ENCODE measurements at regions not wholly inside any gene's neighbourhood (a gene's known extent, or its start where the extent isn't known, plus 50 kb on each side); places are given as distances from the start of the nearest gene placed in this dataset.

- no peak for DNase-seq
Measured at GRCh38 chr3:151935446-151935845, 62.0 kb downstream of the SUCNR1 start.

DNA sequence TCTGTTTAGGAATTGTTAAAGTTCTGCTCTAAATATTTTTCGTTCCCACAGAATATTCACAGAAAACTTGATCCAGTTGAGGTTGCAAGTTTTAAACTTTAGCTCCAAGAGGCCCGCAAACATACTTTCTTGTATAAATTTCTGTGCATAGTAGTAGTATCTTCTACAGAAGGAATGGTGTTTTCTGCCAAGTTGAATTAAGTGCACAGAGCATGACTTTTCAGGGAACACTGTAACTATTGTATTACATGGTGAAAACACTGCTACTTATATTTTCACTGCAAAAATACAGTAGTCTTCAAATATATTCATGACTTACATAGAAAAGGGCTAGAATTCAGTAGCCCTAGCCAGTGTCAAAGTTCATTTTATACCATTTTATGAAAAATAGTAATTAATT lies 67.0 kb downstream of the SUCNR1 start:
- no peak for DNase-seq

- no peak for DNase-seq
Measured at GRCh38 chr3:151943539-151943938, 70.1 kb downstream of the SUCNR1 start.

- no peak for DNase-seq
Measured at GRCh38 chr3:151944356-151944755, 70.9 kb downstream of the SUCNR1 start.

DNA sequence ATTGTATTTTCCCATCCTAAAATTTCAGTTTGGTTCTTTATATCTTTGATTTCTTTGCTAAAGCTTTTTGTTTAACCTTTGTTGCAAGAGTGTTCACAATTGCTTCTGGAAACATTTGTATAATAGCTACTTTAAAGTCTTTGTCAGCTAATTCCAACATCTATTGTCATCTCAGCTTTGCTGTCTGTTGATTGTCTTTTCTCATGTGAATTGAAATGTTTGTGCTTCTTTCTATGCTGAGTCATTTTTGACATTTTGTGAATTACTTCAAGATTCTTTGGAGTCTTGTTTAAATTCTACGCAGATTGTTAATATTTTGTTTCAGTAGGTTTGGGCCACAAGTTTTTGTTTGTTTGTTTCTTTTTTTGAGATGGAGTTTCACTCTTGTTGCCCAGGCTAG lies 73.2 kb downstream of the SUCNR1 start:
- DNase-seq, result no peak

DNA sequence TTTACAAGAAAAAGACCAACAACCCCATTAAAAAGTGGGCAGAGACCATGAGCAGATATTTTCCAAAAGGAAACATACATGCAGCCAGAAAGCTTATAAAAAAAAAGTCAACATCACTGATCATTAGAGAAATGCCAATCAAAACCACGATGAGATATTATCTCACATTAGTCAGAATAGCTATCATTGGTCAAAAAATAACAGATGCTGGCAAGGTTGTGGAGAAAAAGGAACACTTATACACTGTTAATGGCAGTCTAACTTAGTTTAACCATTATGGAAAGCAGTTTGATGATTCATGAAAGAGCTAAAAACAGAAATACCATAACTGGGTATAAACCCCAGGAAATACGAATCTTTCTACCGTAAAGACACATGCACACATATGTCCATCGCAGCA lies 76.3 kb downstream of the SUCNR1 start:
- DNase-seq, result no peak

GRCh38 chr3:151955356-151955755 lies 81.9 kb downstream of the SUCNR1 start:
- DNase-seq, result no peak

DNA sequence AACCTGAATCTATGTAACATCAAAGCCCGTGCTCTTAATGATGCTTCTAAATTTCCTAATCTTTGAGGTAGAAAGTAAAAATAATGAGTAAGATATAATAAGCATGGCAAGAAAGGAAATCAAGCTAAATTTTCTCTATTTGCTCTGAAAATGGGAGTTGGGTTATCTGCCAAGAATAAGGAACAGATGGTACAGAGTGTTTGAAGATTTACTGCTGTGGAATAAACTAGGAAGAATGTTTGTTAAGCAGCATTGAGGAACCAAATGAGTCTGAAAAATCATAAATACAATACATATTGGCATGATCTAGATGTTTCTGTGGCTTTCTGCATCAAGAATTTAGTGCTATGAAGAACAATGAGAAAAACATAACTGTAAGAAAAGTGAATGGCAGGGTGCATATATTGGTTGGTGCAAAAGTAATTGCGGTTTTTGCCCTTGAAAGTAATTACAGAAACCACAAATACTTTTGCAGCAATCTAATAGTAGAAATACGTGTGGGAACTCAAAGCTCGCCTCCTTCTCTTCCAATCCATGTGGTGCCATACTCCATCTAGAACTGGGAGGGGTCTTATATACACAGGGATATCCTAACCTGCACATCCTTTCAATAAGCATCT lies 87.6 kb downstream of the SUCNR1 start:
- DNase-seq, result no peak

DNA sequence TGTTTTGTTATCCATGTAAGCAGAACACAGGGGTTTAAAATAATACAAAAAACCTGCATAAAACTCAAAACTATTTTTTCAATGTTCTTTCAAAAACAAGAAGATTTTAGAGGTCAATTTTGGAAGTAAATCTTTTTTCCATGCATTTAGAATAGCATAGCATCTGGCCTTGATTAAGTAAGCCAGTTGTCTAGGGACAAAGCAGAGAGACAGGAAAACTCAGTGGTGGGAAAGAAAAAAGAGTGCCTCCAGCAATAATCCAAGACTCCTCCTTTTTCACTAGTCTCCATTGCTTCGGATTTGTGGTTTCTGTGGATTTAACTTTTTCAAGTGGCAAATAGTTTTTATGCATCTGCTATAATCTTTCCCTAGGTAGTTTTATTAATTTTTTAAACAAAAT lies 88.9 kb downstream of the SUCNR1 start:
- DNase-seq, result no peak

- no peak for DNase-seq
Measured at GRCh38 chr3:151962912-151963311, 89.5 kb downstream of the SUCNR1 start.

- no peak for DNase-seq
Measured at GRCh38 chr3:151964743-151965142, 91.3 kb downstream of the SUCNR1 start.

- no peak for DNase-seq
Measured at GRCh38 chr3:151969026-151969642, 95.7 kb downstream of the SUCNR1 start.

GRCh38 chr3:151971814-151972579 lies 98.6 kb downstream of the SUCNR1 start:
- DNase-seq, result no peak

- DNase-seq, result no peak
Measured at GRCh38 chr3:151974067-151974466, 100.6 kb downstream of the SUCNR1 start.

GRCh38 chr3:151976211-151977050 lies 103.0 kb downstream of the SUCNR1 start:
- DNase-seq, result no peak

DNA sequence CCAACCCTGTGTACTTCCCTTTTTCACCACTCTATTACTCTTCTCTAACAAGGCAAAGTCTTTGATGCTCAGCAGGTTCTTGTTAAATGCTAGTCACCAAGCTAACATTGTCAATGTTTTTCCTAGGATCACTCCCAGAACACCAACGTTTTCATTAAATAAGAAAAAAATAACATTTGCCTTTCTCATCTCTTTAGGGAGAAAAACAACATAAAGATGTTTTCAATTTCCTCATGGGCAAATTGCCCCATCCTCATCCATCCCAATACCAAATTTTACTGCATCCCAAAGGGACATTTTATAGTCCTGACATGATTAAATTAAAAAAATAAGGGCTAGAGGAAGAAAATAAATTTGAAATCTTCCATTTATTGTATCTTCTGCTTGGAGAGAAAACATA lies 106.5 kb downstream of the SUCNR1 start:
- DNase-seq, result no peak

DNA sequence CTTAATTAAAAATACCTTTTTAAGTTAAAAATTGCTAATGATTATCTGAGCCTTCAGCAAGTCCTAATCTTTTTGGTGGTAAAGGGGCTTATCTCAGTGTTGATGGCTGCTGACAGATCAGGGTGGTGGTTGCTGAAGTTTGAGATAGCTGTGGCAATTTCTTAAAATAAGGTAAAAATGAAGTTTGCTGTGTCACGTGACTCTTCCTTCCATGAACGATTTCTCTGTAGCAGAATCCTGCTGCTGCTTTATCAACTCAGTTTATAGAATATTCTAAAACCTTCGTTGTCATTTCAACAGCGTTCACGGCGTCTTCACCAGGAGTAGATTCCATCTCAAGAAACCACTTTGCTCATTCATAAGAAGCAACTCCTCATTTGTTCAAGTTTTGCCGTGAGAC lies 110.1 kb downstream of the SUCNR1 start:
- DNase-seq, result no peak

- DNase-seq, result no peak
Measured at GRCh38 chr3:151985787-151986430, 112.5 kb downstream of the SUCNR1 start.

DNA sequence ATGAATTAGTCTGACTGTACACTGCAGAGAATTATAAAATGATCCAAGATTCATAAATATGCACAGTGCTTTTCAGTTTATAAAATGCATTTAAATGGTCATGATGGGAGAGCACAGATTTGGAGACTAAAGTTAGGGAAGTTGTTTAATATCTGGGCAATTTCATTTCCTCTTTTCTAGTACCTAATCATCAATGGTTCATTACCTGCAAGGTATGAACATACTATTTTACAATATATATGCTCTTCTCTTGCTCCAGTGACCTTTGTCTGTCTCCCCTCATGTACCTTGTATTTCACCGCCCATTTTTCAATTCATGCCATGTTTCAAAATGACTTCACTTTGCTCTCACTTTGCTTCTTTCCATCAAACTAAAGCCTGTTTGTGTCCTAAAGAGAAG lies 114.5 kb downstream of the SUCNR1 start:
- no peak for DNase-seq

DNA sequence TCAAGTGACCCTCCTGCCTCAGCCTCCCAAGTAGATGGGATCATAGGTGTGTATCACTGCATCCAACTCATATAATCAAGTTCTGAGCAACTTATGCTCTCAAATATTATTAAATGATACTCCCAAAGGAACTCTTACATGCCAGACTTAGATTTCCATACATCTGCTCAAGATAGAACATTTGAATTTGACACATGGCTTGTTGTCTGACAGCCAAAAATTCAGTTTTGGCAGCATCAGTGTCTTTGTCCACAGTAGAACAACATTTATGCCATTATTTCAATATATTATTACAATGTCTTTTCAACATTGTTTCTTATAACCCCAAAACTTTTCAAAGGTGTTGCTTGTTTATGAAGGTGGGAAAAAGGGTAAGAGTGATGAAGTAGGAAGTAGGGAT lies 116.2 kb downstream of the SUCNR1 start:
- no peak for DNase-seq

DNA sequence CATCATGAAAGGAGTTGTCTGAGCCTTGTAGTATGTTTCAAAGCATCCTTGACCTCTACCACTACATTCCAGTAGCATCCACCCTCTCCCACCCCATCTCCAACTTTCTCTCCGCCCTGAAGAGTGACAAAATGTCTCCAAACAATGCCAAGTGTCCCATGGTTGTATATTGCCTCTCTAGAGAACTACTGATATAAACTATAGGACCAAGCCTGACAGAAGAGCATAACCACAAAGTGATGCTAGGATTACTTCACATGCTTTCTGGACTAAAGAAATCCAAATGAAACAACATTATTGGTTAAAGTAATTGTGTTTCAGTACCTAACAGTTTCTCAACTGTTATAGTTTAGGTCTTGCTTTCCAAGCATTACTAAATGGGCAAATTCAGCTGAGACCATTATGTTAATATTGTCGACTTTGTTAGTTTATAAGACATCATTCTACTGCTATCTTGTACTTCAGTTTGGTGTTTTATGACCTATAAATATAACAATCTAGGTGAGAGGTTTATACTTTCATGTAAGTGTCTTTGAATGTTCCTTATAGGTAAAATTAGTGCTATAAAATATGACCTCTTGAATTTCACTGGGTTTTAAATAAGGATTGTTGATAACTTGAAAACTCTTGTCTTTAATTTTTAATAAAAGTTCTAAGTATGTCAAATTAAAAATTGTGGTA lies 117.4 kb downstream of the SUCNR1 start:
- no peak for DNase-seq
